Skin of body (tissue), 1 donor: ENCODE measurements at regions not wholly inside any gene's neighbourhood (a gene's known extent, or its start where the extent isn't known, plus 50 kb on each side); places are given as distances from the start of the nearest gene placed in this dataset.
A peak's percentile ranks its signal among the peaks of the same experiment; 100 is the strongest.

Experiments
- DNase-seq: peaks from one replicate; lab custom pipeline; 2025; lab: John Stamatoyannopoulos, UW

DNA sequence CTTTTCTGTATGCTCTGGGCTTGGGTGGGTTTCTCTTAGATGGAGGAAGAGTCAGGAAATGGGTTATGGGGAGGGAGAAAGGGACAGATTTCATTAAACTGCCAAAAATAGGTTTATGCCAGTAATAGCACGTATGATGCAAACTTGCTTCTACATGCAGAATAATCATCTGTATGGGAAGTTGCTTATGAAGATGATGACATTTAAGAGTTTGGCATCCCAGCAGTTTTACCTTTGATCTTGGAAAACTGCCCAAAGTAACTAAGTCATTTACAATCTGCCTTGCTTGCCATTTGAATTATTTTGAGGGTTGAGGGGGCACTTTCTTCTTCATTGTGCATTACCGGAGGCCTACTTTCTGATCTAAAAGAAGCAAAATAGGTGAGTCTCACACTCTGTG is 282.9 kb upstream of the ANKRD55 start:
- DNase-seq = no peak

DNA sequence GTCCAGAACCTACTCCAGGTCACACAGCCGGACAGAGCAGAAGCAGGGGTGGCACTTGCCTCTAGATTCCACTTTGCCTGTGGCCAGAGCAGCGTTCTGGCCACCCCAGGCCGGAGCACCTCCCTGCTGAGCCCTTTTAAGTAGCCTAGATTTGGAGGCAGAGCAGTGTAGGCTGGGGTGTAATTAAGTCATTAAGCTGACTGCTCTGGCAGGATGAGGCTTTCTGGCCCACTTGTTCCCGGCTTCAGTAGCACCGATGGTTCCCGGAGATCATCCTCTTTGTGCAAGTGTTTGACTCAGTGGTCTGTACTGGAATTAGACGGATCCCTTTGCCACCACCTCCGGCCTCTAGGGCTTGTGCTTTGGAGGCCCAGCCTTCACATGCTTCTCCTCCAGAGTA is 281.9 kb upstream of the ANKRD55 start:
- no peak for DNase-seq

DNA sequence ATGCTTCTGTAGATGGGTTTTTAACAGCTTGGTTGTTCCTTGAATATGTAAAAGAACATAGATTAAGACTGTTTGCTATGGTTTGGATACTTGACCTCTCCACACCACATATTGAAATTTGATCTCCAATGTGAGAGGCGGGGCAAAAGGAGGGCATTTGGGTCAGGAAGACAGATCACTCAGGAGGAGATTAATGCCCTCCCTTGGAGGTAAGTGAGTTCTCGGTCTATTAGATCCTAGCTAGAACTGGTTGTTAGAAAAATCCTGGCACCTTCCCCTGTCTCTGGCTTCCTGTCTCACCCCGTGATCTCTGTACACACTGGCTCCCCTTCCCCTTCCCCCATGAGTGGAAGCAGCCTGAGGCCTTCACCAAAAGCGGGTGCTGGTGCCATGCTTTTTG is 281.1 kb upstream of the ANKRD55 start:
- DNase-seq = no peak

DNA sequence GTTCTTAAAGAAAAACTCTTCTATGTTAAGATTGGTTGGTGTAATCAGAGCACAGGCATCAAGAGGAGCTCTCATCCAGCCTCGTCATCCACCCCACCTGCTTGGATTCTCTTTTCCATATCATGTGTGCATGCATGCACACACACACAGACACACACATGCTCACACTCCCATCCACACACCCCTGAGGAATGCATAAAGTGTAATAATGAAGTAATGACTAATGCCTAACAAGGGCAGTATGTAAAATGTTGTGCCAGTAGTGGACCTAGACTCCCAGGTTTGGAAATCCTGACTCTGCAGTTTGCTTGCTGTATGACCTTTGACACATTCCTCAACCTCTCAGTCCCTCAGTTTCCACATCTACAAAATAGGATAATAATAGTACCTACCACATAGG is 280.0 kb upstream of the ANKRD55 start:
- DNase-seq = no peak

DNA sequence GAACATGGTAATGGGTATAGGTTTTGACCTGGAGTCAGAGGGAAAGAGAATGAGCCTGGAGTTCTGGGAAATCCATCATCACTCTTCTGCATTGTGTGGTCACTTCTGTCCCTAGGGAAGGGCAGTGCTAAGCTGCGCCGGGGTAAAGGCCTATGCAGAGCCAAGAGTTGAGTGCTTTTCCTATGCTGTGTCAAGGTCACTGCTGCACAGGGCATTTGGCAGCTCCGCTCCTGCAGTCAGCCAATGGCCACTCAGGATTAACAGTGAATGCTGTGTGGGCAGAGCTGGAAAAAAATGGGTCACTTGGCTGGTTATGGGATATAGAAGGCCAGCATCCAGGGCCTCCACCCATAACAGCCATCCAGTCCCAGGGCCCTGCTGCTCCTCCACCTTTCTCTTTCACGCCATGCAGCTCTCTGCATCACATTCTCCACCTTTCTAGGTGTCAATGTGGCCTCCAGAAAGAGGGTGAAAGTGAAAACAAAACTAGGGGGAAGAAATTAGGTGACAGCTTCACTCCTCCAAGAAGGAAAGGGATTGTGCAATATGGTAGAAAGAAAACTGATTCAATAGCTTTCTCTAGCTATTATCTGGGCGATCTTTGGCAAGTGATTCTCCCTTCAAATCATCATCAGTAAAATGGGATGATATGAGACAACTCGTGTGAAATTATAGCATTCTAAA is 279.3 kb upstream of the ANKRD55 start:
- no peak for DNase-seq

DNA sequence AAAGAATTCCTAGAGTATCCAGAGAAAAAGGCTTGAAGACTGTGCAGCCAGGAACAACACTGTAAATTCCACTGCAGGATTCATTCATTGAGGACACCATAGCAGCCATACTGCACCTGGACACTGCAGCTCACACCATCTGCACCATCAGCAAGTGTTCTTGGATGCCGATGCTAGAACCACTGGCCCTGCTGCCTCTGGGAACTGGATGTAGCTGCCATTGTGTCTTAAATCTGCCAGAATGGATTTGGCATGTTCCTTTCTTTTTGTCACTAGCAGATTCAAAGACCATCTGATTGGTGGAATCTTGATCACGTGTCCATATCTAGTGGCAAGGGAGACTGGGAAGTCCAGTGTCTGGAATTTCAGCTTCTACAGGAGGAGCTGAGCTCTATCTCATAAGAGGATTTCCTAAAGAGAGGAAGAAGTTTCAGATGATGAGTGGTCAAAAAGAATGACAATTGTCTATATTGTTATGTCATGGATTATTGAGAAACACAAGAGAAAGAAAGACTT is 278.3 kb upstream of the ANKRD55 start:
- DNase-seq = no peak

DNA sequence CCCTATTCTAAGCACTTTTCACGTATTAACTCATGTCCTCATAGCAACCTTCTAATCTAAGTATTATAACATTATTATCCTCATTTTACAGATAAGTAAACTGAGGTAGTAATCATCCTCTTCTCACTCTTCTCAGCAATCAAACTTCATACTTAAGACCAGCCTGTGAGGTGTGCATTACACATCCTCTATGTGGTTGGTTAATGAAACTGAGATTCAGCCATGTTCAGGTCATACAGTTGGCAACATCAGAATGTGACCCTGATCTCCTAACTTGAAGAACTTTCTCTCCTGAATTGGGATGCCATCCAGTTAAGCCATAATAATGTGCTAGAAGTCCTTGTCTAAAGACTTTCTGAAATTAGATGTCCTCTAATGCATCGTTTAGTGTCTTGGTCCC is 275.1 kb upstream of the ANKRD55 start:
- no peak for DNase-seq

DNA sequence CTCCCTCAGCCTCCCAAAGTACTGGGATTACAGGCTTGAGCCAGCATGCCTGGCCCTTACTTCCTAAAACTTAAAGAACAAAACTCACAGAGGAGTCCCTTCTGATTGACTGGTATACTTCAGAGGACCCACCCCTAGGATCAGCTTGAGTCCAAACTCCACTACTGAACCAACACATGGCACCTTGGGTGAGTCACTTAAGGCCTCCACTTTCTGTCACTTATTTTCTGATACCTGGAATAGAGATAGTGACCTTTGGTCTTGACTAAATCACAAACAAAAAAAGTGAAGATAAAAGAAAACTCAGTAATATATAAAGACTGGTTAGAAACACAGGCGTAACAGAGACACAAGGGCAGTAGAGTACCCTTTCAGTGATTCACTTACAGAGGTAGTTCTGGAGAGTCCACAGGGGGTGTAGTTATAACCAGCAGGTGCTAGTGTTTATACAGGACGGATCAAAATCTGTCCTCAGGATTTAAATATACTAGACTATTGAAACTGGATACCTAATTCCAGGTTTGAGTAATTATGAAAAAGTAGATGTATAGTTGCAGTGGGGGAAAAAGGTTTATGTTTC is 274.3 kb upstream of the ANKRD55 start:
- DNase-seq = no peak

DNA sequence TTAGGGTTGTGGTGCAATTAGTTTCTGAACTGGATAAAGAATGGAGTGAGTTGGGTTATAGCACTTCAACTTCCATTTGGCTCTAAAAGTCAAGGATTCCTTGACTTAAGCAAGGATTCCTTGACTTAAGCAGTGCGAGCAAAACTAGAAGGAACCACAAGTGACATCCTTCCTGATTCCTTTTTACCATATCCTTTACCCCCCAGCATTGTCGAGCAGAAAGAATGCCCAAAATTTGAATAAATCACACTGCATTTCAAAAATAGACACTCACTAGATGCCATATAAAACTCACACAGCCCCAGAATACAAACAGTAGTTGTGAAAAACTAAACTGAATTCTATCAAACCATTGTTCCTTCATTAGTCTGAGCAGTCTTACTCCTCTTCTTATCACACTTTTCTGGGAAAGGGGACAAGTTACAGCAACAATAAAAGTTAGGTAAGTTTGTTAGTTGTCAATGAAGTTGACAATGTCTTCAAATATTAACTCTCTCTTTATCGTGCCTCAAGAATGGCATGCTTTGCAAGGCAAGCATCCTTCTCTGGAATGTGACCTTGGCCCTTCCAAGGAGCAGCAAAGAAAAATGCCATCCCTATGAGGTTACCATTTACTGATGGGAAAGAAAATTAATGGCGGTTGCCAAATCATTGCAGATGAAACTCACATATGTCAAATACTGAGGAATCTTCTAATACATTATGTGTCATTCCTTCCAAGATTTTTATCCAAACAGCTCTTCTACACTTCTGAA is 273.3 kb upstream of the ANKRD55 start:
- DNase-seq = peak; percentile 50

DNA sequence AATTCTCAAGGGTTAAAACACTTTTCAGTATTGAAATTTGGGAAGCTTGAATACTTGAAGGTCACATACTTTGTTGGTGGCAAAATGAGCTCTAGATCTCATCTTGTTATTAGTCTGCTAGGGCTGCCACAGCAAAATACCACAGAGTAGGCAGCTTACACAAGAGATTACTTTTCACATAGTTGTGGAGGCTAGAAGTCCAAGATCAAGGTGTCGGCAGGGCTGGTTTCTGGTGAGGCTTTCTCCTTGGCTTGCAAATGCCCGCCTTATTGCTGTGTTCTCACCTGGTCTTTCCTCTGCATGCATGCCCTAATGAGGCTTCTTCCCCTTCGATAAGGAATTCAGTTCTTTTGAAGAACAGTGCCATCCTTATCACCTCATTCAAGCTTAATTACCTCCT is 270.8 kb upstream of the ANKRD55 start:
- no peak for DNase-seq

DNA sequence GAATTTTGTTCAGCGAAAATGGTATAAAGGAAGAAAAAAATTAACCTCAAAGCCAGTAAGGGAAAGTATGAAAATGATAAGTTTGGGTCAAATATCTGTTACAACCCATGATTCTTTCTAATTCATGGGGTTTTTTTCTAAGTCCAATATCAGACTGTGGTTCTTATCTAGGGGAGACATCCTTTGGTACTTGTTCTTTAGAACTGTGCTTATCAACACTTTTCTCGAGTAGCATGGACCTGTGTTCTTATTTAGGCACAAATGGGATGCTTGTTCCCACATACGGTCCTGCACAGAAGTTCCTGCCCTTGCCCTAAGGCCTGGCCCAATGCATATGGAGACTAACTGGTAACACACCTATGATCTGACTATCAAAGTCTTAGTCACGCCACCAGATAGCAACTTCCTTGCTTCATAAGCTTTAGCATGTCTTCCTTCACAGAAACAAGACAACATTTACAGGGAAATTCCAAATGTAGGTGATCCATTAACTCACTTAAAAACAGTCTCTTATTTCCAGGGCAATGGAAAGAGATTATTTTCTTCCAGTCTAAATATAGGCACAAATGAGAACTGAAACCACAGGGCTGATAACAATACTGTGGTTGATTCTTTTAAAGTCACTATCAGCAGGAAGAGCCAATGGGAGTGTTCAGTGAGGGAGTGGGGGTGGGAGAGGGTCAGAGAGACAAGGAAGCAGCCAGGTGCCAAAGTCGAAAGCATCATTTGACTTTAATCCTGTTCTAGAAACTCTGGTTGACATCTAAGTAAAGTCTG is 268.8 kb upstream of the ANKRD55 start:
- no peak for DNase-seq

DNA sequence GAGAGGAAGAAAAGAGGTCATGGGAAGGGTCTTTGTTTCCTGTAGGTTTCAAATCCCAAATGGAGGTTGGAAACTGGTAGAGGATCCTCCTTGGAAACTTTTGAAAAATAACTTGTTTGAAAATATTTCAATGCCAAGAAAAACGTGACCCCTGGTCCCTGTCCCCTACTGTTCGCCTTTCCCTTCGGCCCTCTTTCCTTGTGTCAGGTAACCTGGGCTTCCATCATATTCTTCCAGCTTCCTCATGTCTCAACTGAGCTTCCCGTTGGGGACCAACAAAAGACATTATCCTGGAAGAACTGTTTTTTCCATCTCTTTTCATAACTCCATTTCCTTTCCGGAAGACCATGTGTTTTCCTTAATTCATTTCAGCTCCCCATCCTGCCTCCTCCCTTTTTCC is 266.8 kb upstream of the ANKRD55 start:
- DNase-seq = no peak

DNA sequence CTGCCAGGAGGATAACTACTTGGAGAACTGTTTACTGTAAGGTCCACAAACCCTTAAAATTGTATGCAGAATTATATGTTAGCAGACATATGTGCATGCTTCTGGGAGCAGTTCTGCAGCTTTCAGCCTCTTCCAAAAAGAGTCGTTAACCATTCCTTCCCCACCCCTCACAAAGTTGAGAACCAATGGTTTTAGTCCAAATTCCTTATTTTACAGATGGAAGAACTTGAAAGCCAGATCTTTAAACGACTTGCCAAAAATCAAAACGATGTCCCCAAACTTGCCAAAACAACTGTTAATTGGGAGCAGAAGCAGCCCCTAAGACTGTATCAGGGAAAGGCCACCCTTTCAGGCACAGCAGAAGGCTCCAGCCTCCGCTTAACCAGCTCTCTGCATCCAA is 266.4 kb upstream of the ANKRD55 start:
- DNase-seq = peak; percentile 39

DNA sequence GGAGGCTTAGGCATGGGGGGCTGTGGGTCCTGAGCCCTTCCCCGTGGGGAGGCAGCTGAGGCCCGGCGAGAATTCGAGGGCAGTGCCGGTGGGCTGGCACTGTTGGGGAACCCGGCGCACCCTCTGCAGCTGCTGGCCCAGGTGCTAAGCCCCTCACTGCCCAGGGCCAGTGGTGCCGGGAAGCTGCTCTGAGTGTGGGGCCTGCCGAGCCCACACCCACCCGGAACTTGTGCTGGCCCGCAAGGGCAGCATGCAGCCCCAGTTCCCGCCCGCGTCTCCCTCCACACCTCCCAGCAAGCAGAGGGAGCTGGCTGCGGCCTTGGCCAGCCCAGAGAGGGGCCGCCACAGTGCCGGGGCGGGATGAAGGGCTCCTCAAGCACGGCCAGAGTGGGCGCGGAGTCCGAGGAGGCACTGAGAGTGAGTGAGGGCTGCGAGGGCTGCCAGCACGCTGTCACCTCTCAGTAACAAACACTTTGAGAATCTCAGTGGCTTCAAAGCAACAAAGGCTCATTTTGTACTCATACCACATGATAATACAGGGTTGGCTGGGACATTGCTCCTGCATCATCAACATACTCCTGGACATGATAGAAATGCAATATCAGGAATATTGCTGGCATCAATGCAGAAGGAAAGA is 265.7 kb upstream of the ANKRD55 start:
- no peak for DNase-seq

DNA sequence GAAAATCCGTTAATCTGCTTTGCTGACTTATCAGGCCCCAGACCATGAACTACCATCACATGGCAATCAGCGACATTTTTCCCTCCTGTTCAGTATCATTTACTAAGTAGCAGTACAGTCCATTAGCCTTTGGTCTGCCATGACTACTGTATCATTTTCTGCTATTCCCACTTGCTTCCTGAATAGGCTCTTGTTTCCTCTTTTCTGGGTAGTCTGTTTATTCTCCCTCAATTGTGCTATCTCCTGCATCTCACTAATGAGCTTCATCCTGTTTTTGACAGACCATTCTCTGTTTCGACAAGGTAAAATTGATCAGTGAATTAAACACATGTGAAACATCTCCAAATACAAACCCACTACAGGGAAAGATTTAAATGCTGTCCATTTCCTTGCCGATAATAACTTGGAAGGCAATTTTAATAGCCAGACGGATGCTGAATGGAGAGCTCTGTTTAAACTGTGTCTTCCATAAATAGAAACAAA is 263.5 kb upstream of the ANKRD55 start:
- no peak for DNase-seq

DNA sequence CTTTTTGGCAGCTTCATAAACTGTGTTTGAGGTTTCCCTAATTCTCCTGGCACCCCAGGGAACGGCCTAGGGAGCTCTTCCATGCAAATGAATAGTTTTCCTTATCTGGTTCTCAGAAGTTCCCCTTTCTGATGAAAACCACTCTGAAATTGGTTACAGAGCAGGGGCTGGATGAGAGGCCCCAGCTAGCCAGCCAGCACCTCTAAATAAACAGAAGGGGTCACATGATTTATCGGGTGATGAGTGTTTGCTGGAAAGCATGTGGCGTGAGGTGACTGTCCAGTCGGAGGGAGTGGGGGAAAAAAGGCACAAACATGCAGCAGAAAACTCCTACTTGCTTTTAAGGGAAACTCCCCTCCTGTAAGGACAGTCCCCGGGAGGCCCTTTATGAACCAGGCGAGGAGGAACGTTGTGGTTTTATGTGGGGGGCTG is 261.2 kb upstream of the ANKRD55 start:
- peak; percentile 47 for DNase-seq

DNA sequence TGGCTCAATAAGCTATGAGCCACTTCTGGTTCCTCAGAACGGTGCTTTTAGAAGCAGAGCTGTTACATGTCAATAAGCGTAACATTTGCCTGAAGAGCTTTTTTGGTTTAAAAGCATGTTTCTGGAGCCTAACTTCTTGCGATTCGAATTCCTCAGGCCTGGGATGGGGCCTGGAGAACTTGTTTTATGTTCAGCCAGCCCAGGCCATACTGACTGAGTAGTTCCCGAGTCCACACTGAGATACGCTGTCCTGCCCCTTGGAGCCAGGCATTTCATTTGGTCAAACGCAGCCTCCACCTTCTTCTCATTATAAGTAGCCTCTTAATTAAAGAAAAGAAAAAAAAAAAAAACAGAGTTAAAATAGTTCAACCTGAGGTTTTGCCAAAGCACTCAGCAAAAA is 260.6 kb upstream of the ANKRD55 start:
- DNase-seq = no peak

DNA sequence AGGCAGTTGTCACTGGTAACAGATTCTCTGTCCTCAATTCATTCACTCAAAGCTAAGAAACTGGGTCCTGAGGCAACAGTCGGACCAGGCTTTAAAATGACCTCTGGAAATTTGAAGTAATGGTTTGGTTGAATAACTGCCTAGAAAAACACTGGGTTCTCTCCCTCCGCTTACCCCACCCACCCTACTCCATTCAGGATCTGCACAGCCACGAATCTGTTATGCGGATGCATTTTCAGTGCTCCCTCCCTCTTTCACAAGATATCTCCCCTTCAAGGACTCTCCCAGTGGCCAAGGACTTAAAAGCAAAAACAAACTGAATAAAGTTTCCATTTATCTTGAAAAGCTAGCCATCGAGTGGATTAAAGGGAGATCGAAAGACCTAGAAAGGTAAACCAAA is 260.2 kb upstream of the ANKRD55 start:
- DNase-seq = no peak

DNA sequence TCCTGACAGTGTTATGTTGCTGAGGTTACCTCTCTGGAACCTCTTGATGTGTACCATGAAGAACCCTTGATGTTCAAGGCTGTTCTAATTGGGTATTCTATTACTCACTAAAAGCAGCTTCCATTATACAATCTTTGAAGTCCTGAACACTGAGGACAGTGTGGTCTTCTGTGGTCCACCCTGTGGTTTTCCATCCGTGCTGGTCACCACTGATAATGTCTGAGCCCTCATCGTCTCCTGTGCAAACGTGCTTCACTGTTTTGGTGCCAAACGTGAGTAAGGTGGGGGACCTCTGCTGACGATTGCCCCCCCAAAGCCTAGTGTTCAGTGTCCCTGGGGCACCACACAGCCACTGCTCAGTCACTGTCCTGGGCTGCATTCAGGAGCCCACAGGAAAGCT is 259.7 kb upstream of the ANKRD55 start:
- DNase-seq = no peak

DNA sequence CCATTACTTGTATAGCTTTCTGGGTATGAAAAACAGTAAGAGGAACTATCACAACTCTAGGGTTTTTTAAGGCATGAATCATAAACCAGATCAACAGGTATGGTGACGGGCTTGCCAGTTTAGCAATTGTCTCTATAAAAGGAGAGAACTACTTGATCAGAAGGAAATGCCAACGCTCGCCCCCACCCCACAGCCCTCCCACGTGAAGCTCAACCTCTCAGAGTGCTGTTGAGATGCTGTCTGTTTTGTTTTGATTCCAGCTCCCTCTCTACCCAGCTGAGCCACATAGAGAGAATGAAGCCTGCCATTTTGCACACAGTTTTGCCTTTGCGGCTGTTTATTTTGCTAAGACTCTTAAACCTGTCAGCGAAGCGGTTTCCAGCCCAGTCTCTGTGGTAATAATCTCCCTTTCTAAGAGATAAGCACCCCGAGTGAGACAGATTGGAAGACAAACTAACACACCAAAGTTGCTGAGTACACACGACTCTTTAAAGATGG is 257.9 kb upstream of the ANKRD55 start:
- no peak for DNase-seq

DNA sequence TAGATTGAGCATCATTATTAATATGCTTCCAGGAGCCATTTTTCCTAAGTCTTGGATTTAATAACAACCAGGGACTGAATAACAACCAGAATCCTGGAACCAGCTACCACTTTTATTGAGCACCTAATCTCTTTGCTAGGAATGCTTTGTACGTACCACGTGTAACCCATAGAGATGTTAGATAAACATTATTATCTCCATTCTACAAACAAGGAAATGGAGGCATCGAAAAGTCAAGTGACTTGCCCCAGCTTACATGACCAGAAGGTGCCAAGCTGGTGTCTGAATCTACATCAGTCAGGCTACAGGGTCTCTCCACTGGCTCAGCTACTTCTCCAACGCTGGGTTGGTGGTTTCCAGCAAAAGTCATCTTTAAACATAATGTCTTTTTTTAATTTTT is 256.1 kb upstream of the ANKRD55 start:
- DNase-seq = no peak
